Embryonic facial prominence (tissue), 1 donor: ENCODE measurements at regions not wholly inside any gene's neighbourhood (a gene's known extent, or its start where the extent isn't known, plus 50 kb on each side); places are given as distances from the start of the nearest gene placed in this dataset.
"Not testable (repeated sequence)": the region's sequence is repeated elsewhere in the genome, so short reads cannot be mapped to it uniquely, and the experiment has no call there.

ENCODE experiments used
- DNase-seq: peaks from one replicate; pipeline ENCODE4 v3.0.0-alpha.2; 2016; ENCODE audit errors: extremely low spot score

GRCh38 chr4:52157071-52157470 lies 106.0 kb downstream of the SPATA18 start:
- not testable (repeated sequence) for DNase-seq

DNA sequence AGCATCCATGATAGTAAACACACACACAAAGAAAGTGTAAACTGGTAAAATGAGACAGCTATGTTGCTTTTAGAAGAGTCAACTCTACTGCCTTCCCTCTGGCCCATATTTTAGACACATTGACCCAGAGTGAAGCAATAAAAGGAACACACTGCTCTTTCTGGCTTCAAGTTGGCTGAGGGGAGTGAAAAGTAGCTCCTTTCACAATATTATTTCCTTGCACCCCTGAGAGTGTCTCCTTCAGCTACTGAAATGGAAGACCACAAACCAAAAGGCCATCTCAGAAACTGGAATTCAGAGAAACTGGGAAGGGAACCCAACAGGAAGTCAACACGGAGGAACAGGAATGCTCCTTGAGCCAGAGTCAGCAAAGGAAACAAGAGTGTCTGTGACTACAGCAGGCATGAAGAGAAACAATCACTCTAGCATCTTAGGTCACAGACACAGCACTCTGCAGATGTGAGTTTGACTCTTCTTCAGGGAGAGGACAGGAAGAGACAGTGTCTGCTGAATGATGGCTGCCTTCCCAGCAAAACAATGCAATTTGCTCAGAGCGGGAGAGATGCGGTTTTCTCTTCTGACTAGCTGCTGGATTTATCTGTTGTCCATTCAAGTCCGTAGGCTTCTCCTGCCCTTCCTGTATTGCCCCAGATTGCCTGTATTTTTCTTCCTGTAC lies 106.7 kb downstream of the SPATA18 start:
- DNase-seq = no peak

DNA sequence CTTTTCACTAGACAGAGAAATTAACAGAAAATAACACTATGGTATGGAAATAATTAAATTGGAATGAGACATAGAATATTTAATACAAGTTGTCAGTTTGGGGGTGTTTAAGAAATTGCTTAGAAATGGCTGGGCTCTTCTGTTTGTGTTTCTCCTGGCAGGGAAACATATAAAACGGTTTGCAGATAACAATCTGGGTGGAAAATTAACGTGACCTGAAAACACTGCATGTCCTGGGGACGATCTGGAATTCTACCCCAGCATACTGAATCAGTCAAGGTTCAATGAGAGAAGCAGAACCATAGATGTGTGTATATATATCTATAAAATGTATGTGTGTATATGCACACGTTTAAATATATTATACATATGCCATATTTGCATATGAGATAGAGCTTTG lies 109.8 kb downstream of the SPATA18 start:
- DNase-seq = no peak

DNA sequence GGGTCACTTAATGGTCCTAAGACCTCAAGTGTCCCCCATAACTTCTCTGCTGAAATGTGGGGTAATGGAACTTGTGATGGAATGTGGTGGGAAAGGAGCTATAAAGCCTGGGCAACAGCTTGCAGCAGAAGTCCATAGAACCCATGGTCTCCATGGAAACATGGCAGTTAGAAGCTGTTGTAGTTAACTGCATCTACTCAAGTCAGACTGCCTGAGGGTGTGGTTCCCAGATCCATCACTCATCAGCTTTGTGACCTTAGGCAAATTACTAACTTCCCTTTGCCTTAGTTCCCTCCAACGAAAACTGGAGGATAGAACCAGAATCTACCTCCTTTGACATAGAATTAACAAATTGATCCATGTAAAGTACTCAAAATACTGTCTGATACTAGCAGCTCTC lies 113.0 kb downstream of the SPATA18 start:
- no peak for DNase-seq

DNA sequence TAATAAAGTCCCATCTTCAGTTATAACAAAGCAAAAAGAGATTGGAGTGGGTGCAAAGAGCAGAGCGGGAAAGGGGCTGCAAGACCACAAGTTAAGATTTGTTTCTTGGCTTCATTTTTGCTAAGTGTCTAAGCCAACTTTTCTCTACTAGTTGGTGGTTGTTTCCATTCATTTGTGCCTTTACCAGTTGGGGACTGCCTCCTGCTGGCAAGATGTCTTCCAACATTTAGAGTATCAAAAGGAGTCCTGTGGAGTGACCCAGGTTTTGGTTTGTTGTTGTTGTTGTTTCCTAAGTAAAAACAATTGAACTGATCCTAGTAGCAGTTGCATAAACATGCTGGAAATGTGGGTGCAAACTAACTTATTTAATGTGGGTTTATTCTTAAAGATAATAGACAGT lies 121.1 kb downstream of the SPATA18 start:
- DNase-seq = no peak

- DNase-seq = no peak
Observed at GRCh38 chr4:52173470-52174045, 122.5 kb downstream of the SPATA18 start.

GRCh38 chr4:52187603-52188002 lies 136.5 kb downstream of the SPATA18 start:
- DNase-seq = no peak

DNA sequence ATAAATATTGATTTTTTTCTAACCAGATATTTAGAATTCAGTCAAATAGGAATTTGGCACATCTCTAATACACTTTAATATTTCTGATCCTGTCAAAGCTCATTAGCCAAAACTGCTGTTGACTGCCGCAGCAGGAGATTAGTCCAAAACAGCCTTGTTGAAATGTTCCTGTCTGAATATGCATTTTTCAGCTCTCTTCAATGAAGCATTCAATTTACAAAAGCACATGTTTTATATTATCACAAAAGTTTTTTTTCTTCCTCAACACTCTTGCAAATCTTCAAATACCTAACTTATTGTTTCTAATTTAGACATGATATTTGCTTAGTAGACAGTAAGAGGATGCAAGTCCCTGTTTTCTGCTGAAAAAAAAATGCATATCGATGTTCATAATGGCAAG lies 140.9 kb downstream of the SPATA18 start:
- no peak for DNase-seq

GRCh38 chr4:52192721-52193135 lies 141.6 kb downstream of the SPATA18 start:
- DNase-seq = no peak

- DNase-seq = no peak
Observed at GRCh38 chr4:52195869-52196268, 144.8 kb downstream of the SPATA18 start.

- no peak for DNase-seq
Observed at GRCh38 chr4:52196606-52197130, 145.6 kb downstream of the SPATA18 start.

- DNase-seq = no peak
Observed at GRCh38 chr4:52197306-52197705, 146.2 kb downstream of the SPATA18 start.

DNA sequence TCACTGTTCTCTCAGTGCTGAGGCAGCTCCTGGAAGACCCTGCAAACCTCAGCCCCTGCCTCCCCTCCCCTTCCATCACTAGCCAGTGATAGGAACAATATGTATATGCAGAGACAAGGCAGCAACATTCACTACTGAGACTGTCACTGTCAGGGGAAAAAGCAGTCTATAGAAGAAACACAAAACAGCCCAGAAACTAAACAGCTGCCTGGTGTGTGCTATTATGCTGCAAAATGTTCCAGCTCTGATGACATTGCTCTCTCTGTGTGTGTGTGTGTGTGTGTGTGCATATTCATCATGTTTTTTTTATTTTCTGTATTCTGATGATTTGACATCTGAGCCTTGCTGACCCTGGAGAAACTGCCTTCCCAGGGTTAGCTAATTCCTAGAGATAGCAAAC lies 147.2 kb downstream of the SPATA18 start:
- peak; percentile 38 for DNase-seq

- DNase-seq = no peak
Observed at GRCh38 chr4:52199574-52200338, 148.7 kb downstream of the SPATA18 start.

GRCh38 chr4:52200339-52200725 lies 149.2 kb downstream of the SPATA18 start:
- DNase-seq = no peak

DNA sequence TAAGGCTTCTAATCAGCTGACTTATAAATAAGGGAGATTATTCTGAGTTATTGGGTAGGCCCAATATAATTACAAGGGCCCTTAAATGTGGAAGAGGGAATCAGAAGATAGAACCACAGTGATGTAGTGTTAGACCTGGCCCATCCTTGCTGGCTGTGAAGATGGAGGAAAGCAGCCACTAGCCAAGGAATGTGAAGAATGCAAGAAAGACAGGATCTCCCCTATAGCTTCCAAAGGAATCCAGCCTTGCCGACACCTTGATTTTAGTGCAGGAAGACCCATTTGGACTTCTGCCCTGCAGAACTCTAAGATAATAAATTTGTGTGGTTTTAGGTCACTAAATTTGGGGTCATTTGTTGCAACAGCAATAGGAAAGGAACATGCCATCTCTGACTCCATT lies 150.6 kb downstream of the SPATA18 start:
- DNase-seq = no peak

DNA sequence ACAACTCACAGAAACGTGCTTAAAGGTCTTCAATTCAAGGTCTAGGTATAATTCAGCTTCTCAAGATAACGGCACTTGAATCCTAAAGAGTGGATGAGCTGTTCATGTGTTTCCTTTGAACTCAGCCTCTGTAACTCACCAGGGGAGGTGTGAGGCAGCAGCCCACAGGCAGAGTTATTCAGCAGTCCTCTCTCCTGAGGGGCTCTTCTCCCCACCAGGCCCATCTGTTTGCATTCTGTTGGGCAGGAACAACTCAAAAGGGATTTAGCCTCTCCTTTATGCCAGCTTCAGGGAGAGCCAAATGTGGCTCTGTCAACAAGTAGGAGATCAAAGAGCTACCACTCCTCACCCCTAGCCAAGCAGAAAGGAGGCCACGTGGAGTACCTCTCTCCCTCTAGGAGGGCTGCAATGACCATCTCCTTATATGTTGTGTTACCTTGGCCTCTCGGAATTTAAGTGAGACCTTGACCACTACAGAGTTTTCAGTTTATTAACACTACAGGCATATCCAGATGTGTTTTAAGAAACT lies 151.2 kb downstream of the SPATA18 start:
- DNase-seq = no peak

DNA sequence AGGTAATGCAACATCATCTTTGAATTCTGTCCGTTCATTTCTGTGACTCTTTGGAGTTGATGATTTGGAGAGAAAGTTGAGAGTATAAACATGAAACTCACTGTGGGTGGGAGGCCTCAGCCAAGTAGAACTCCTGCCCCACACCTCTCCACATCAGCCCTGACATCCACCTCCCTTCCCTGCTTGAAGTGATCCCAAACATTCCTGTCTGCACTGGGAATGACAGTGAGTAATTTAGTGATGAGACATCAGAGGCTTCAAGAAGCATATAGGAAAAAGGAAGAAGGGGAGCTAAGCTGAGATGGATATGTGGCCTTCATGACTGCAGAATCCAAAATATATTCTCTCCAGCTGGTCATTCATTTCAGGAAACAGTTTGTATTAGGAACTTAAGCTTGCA lies 151.8 kb downstream of the SPATA18 start:
- DNase-seq = no peak

- DNase-seq = no peak
Observed at GRCh38 chr4:52203351-52203750, 152.2 kb downstream of the SPATA18 start.

GRCh38 chr4:52204921-52205320 lies 153.8 kb downstream of the SPATA18 start:
- DNase-seq = no peak

DNA sequence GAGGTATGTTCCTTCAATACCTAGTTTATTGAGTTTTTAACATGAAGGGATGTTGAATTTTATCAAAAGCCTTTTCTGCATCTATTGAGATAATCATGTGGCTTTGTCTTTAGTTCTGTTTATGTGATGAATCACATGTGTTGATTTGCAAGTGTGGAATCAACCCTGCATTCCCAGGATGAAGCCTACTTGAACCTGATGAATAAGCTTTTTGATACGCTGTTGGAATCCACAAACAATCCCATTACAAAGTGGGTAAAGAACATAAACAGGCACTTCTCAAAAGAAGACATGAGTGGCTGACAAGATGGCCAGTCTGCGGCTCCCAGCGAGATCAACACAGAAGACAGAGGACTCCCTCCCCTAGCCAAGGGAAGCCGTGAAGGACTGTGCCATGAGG lies 156.0 kb downstream of the SPATA18 start:
- not testable (repeated sequence) for DNase-seq

GRCh38 chr4:52212702-52213101 lies 161.6 kb downstream of the SPATA18 start:
- DNase-seq = no peak

- DNase-seq = no peak
Observed at GRCh38 chr4:52231526-52231925, 180.4 kb downstream of the SPATA18 start.
